PC-9 (cell line): ENCODE measurements at regions not wholly inside any gene's neighbourhood (a gene's known extent, or its start where the extent isn't known, plus 50 kb on each side); places are given as distances from the start of the nearest gene placed in this dataset.

ENCODE experiments used
- BruUV-seq: library from RNA; stranded (reverse); fragments of 400-500 nt; replicated peaks from 2 replicates; lab custom pipeline; 2021; lab: Mats Ljungman, UMichigan
- CTCF ChIA-PET: fragments of 300-600 bp; sonication (Branson Sonifier 250); formaldehyde crosslinking; loops from one replicate; lab custom pipeline; 2022; ENCODE audit warnings: antibody characterized with exemption; lab: Charles Lee
- POLR2A ChIA-PET: fragments of 300-600 bp; sonication (Branson Sonifier 250); formaldehyde crosslinking; loops from one replicate; lab custom pipeline; 2022; ENCODE audit warnings: antibody characterized with exemption; ENCODE audit not compliant: unreplicated experiment; lab: Charles Lee
- DNase-seq, 2 experiments: peaks; one replicate each; pipeline versions ENCODE4 v3.0.0 to v3.0.0-alpha.2; 2015 to 2022; ENCODE audit warnings: mixed read lengths in 1 of 2
- H2AFZ ChIP-seq: fragments of 200-600 bp; sonication (generic); 2 replicates; pipeline ENCODE4 v1.8.1; 2017; ENCODE audit warnings: antibody characterized with exemption
- H3F3A ChIP-seq: fragments of 200-600 bp; sonication (generic); 2 replicates; pipeline ENCODE4 v1.8.1; 2017; ENCODE audit warnings: antibody characterized with exemption, mild to moderate bottlenecking, low read depth; ENCODE audit not compliant: insufficient read depth
- H3K27ac ChIP-seq: fragments of 200-600 bp; sonication (generic); 2 replicates; pipeline ENCODE4 v1.6.1; 2016; ENCODE audit warnings: mixed run types
- H3K27me3 ChIP-seq: fragments of 200-600 bp; sonication (generic); 2 replicates; pipeline ENCODE4 v1.6.1; 2016; ENCODE audit warnings: low read depth, mixed run types; ENCODE audit not compliant: insufficient read depth
- H3K36me3 ChIP-seq: fragments of 200-600 bp; sonication (generic); 2 replicates; pipeline ENCODE4 v1.6.1; 2016; ENCODE audit warnings: low read depth, mixed run types
- H3K4me1 ChIP-seq: fragments of 200-600 bp; sonication (generic); replicated peaks from 2 replicates; pipeline ENCODE4 v1.6.1; 2016; ENCODE audit warnings: mixed run types; ENCODE audit not compliant: insufficient read depth
- H3K4me2 ChIP-seq: fragments of 200-600 bp; sonication (generic); 2 replicates; pipeline ENCODE4 v1.6.1; 2017; ENCODE audit warnings: mixed run types
- H3K4me3 ChIP-seq: fragments of 200-600 bp; sonication (generic); 2 replicates; pipeline ENCODE4 v1.6.1; 2016; ENCODE audit warnings: mixed run types
- H3K79me2 ChIP-seq: fragments of 200-600 bp; sonication (generic); 2 replicates; pipeline ENCODE4 v1.6.1; 2017; ENCODE audit warnings: low read depth, mixed run types
- H3K9me2 ChIP-seq: fragments of 200-600 bp; sonication (generic); 2 replicates; pipeline ENCODE4 v1.8.1; 2017; ENCODE audit warnings: mild to moderate bottlenecking; ENCODE audit not compliant: insufficient read depth
- H3K9me3 ChIP-seq: fragments of 200-600 bp; sonication (generic); 2 replicates; pipeline ENCODE4 v1.8.1; 2016; ENCODE audit warnings: low read depth; ENCODE audit not compliant: insufficient read depth
- H4K20me1 ChIP-seq: fragments of 200-600 bp; sonication (generic); 2 replicates; pipeline ENCODE4 v1.8.1; 2017; ENCODE audit not compliant: insufficient read depth
- CTCF ChIP-seq: fragments of 200-600 bp; sonication (generic); conservative IDR thresholded peaks from 2 replicates; pipeline ENCODE4 v1.6.1; 2017; ENCODE audit warnings: mixed run types, antibody characterized with exemption, mild to moderate bottlenecking, moderate library complexity
- EZH2 ChIP-seq: fragments of 200-600 bp; sonication (generic); IDR thresholded peaks from 2 replicates; pipeline ENCODE4 v1.8.0; 2017; ENCODE audit warnings: antibody characterized with exemption, low read depth
- intact Hi-C: fragments of 100-400 bp; cut with micrococcal nuclease; formaldehyde crosslinking; loops from one replicate; pipeline ENCODE4 v1.10.0; 2022; ENCODE audit not compliant: unreplicated experiment

GRCh38 chr1:216919060-216919970 lies 196.1 kb upstream of the ESRRG start:
- H3K4me3 ChIP-seq, result no peak overlapping the region
- H3F3A ChIP-seq, result no peaks in the 10 kb centered on the region
- ChIA-PET CTCF (no interaction called here), POLR2A (no interaction called here)
- no peak overlapping the region for H3K27ac ChIP-seq
- no peak overlapping the region for H3K4me2 ChIP-seq
- no peaks in the 10 kb centered on the region for H3K27me3 ChIP-seq
- TF ChIP-seq CTCF (no peak), EZH2 (no peak)
- no peaks in the 10 kb centered on the region for H3K4me1 ChIP-seq
- H3K9me3 ChIP-seq, result no peaks in the 10 kb centered on the region
- no TSS peak for BruUV-seq
- H3K9me2 ChIP-seq, result no peaks in the 10 kb centered on the region
- no peaks in the 10 kb centered on the region for H3K36me3 ChIP-seq
- no peaks in the 10 kb centered on the region for H4K20me1 ChIP-seq
- intact Hi-C loops, result no loop called here
- H2AFZ ChIP-seq, result no peak overlapping the region
- no peaks in the 10 kb centered on the region for H3K79me2 ChIP-seq
- no peak for DNase-seq

DNA sequence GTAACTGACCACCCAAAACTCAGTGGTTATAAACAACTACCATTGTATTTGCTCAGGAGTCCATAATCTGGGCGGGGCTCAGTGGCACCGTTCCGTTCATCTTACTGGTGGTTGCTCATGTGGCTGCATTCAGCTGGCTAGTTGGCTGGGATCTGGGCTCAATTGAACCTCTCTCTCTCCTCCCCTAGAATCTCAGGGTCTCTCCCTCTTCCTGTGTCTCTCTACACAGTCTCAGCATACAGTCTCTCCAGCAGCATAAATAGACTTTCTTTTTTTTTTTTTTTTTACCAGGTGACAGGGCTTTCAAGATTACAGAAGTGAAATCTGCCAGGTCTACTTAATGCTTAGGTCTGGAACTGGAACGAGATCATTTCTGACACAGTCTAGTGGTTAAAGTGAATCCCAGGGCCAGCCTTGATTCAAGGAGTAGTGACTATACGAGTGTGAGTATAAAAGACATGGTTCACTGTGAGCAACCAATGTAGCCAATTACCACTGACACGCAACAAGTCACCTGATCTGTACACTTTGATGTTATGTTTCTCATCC lies 193.7 kb upstream of the ESRRG start:
- no peak overlapping the region for H3K4me2 ChIP-seq
- POLR2A ChIA-PET, result no interaction called here
- H4K20me1 ChIP-seq, result no peaks in the 10 kb centered on the region
- H3K4me3 ChIP-seq, result no peak overlapping the region
- no peak overlapping the region for H2AFZ ChIP-seq
- DNase-seq, result no peak
- H3K9me2 ChIP-seq, result no peaks in the 10 kb centered on the region
- no peaks in the 10 kb centered on the region for H3K9me3 ChIP-seq
- intact Hi-C loops, result no loop called here
- no peak overlapping the region for H3K27ac ChIP-seq
- no TSS peak for BruUV-seq
- H3K36me3 ChIP-seq, result no peaks in the 10 kb centered on the region
- no peaks in the 10 kb centered on the region for H3K4me1 ChIP-seq
- TF ChIP-seq EZH2 (no peak), CTCF (no peak)
- CTCF ChIA-PET, result no interaction called here
- H3F3A ChIP-seq, result no peaks in the 10 kb centered on the region
- H3K27me3 ChIP-seq, result no peaks in the 10 kb centered on the region
- no peaks in the 10 kb centered on the region for H3K79me2 ChIP-seq

DNA sequence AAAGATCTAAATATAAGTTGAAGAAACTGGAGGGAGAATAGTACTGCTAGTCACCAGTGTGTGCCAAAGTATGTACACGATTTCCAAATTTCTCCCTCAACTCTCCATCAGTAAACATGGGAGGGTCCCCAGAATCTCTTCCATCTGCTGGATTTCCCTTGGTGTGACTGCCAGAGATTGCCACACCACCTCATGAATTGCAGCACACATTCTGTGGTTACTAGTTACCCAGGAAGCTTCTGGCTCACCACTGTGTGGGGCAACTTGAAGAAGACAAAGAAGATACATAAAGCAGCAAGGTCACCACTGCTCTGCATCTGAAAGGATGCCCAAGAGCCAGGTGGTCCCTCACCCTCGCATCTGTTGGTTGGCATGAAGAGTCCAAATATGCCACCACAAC lies 191.7 kb upstream of the ESRRG start:
- no TSS peak for BruUV-seq
- CTCF ChIA-PET, result no interaction called here

More for the DNA sequence above, 191.7 kb upstream of the ESRRG start:
- no peak overlapping the region for H3K27ac ChIP-seq
- no peak for DNase-seq
- H3K4me3 ChIP-seq, result no peak overlapping the region
- no peaks in the 10 kb centered on the region for H3K9me3 ChIP-seq
- H3K9me2 ChIP-seq, result no peaks in the 10 kb centered on the region
- no peaks in the 10 kb centered on the region for H4K20me1 ChIP-seq
- H3K27me3 ChIP-seq, result no peaks in the 10 kb centered on the region
- H3K4me1 ChIP-seq, result no peaks in the 10 kb centered on the region
- intact Hi-C loops, result no loop called here
- H3K4me2 ChIP-seq, result no peak overlapping the region
- no peak overlapping the region for H2AFZ ChIP-seq
- TF ChIP-seq CTCF, result no peak
- no peak for TF ChIP-seq EZH2
- POLR2A ChIA-PET, result no interaction called here
- no peaks in the 10 kb centered on the region for H3K36me3 ChIP-seq
- H3F3A ChIP-seq, result no peaks in the 10 kb centered on the region
- no peaks in the 10 kb centered on the region for H3K79me2 ChIP-seq
